Upper lobe of right lung (tissue), 1 donor: ENCODE measurements at regions not wholly inside any gene's neighbourhood (a gene's known extent, or its start where the extent isn't known, plus 50 kb on each side); places are given as distances from the start of the nearest gene placed in this dataset.

Experiments
- ATAC-seq: fragments of 200-7000 bp; cut with Tn5 transposase; one replicate; pipeline ENCODE4 v1.9.1; 2020; ENCODE audit warnings: mild to moderate bottlenecking, moderate library complexity
- DNase-seq: peaks from one replicate; pipeline ENCODE4 v3.0.0-alpha.2; 2020
- H3K27ac ChIP-seq: fragments of 200-600 bp; one replicate; pipeline ENCODE4 v1.8.0; 2022
- H3K27me3 ChIP-seq: fragments of 200-600 bp; one replicate; pipeline ENCODE4 v1.8.0; 2022; ENCODE audit warnings: mild to moderate bottlenecking
- H3K36me3 ChIP-seq: fragments of 200-600 bp; one replicate; pipeline ENCODE4 v1.8.0; 2022
- H3K4me1 ChIP-seq: fragments of 200-600 bp; one replicate; pipeline ENCODE4 v1.8.0; 2022
- H3K4me3 ChIP-seq: fragments of 200-600 bp; one replicate; pipeline ENCODE4 v1.8.0; 2022; ENCODE audit warnings: mild to moderate bottlenecking
- H3K9me3 ChIP-seq: fragments of 200-600 bp; one replicate; pipeline ENCODE4 v1.8.0; 2022
- CTCF ChIP-seq: fragments of 200-600 bp; IDR thresholded peaks from one replicate; pipeline ENCODE4 v1.8.0; 2022; ENCODE audit warnings: antibody characterized with exemption
- intact Hi-C: fragments of 100-400 bp; cut with DNase I; formaldehyde crosslinking; loops from one replicate; pipeline ENCODE4 v1.11.0; 2022
- donor health status: DM: no; HTN: yes; CAD: no; lungs with severe emphysema.

- DNase-seq (no peak), ATAC-seq (no peak)
- H3K9me3 ChIP-seq = no peaks in the 10 kb centered on the region
- intact Hi-C loops = no loop called here
- no peaks in the 10 kb centered on the region for H3K36me3 ChIP-seq
- no peaks in the 10 kb centered on the region for H3K27me3 ChIP-seq
- no peak overlapping the region for H3K4me3 ChIP-seq
- no peaks in the 10 kb centered on the region for H3K4me1 ChIP-seq
- H3K27ac ChIP-seq = no peak overlapping the region
- TF ChIP-seq CTCF = no peak
These were observed 264.5 kb upstream of the UBASH3B start for GRCh38 chr11:122391049-122391448.

- DNase-seq = no peak
- intact Hi-C loops = no loop called here
- peaks cover 6% of the 10 kb centered on the region for H3K9me3 ChIP-seq
These were observed 267.2 kb upstream of the BLID start for GRCh38 chr11:122383186-122383585.

GRCh38 chr11:122375687-122376399 lies 259.8 kb upstream of the BLID start:
- no peaks in the 10 kb centered on the region for H3K36me3 ChIP-seq
- H3K4me3 ChIP-seq = no peak overlapping the region
- no peak for DNase-seq
- ATAC-seq = no peak
- no peaks in the 10 kb centered on the region for H3K27me3 ChIP-seq
- no peak for TF ChIP-seq CTCF
- intact Hi-C loops = no loop called here
- no peaks in the 10 kb centered on the region for H3K9me3 ChIP-seq
- no peaks in the 10 kb centered on the region for H3K4me1 ChIP-seq
- no peak overlapping the region for H3K27ac ChIP-seq

More at GRCh38 chr11:122383186-122383585, 267.2 kb upstream of the BLID start:
- H3K4me1 ChIP-seq = no peaks in the 10 kb centered on the region
- ATAC-seq = no peak
- H3K36me3 ChIP-seq = no peaks in the 10 kb centered on the region
- no peaks in the 10 kb centered on the region for H3K27me3 ChIP-seq
- no peak for TF ChIP-seq CTCF
- H3K4me3 ChIP-seq = no peak overlapping the region
- no peak overlapping the region for H3K27ac ChIP-seq

GRCh38 chr11:122368796-122369195 lies 252.8 kb upstream of the BLID start:
- no peaks in the 10 kb centered on the region for H3K9me3 ChIP-seq
- H3K36me3 ChIP-seq = no peaks in the 10 kb centered on the region
- H3K4me1 ChIP-seq = peaks cover 6% of the 10 kb centered on the region
- no peak overlapping the region for H3K4me3 ChIP-seq
- H3K27ac ChIP-seq = no peak overlapping the region
- no peak for ATAC-seq
- H3K27me3 ChIP-seq = no peaks in the 10 kb centered on the region
- no peak for DNase-seq
- no peak for TF ChIP-seq CTCF
- intact Hi-C loops = no loop called here

GRCh38 chr11:122367809-122368231 lies 251.8 kb upstream of the BLID start:
- H3K27ac ChIP-seq = peak overlapping the region; percentile 65
- no peaks in the 10 kb centered on the region for H3K36me3 ChIP-seq
- peak; percentile 75 for ATAC-seq
- peak overlapping the region; percentile 40 for H3K4me3 ChIP-seq
- TF ChIP-seq CTCF = no peak
- H3K4me1 ChIP-seq = peaks cover 6% of the 10 kb centered on the region
- intact Hi-C loops = no loop called here
- no peaks in the 10 kb centered on the region for H3K9me3 ChIP-seq
- no peak for DNase-seq
- H3K27me3 ChIP-seq = no peaks in the 10 kb centered on the region
